ENCODE measurements at regions not wholly inside any gene's neighbourhood (a gene's known extent, or its start where the extent isn't known, plus 50 kb on each side); places are given as distances from the start of the nearest gene placed in this dataset.

- no peak for DNase-seq
- Histone ChIP-seq H3K4me1 (no peaks in the 10 kb centered on the region), H3K4me3 (no peak overlapping the region), H3K27me3 (no peaks in the 10 kb centered on the region), H3K9me3 (no peaks in the 10 kb centered on the region), H3K27ac (no peak overlapping the region), H3K36me3 (no peaks in the 10 kb centered on the region)
- intact Hi-C loops (cut with DNase I; ENCODE audit: low total_unique reads), result no loop called here
- TF ChIP-seq CTCF (IDR thresholded peaks at IDR 0.05), result no peak
These were observed 186.1 kb upstream of the IZUMO3 start for GRCh38 chr9:24731754-24732153.

- no peak overlapping the region for H3K27ac ChIP-seq
- intact Hi-C loops (cut with DNase I; ENCODE audit: low total_unique reads), result no loop called here
- no peak overlapping the region for H3K4me3 ChIP-seq
- H3K36me3 ChIP-seq, result no peaks in the 10 kb centered on the region
- no peak for DNase-seq
- H3K4me1 ChIP-seq, result no peaks in the 10 kb centered on the region
- H3K9me3 ChIP-seq, result no peaks in the 10 kb centered on the region
- H3K27me3 ChIP-seq, result no peaks in the 10 kb centered on the region
- TF ChIP-seq CTCF (IDR thresholded peaks at IDR 0.05), result no peak
These were observed 175.9 kb upstream of the IZUMO3 start for GRCh38 chr9:24721621-24722020.

- DNase-seq, result no peak
- Histone ChIP-seq H3K36me3 (no peaks in the 10 kb centered on the region), H3K9me3 (no peaks in the 10 kb centered on the region), H3K4me1 (no peaks in the 10 kb centered on the region), H3K27me3 (no peaks in the 10 kb centered on the region), H3K4me3 (no peak overlapping the region), H3K27ac (no peak overlapping the region)
- no peak for TF ChIP-seq CTCF (IDR thresholded peaks at IDR 0.05)
- intact Hi-C loops (cut with DNase I; ENCODE audit: low total_unique reads), result no loop called here
These were observed 166.5 kb upstream of the IZUMO3 start for GRCh38 chr9:24712206-24712605.

- H3K4me3 ChIP-seq, result no peak overlapping the region
- no peak for DNase-seq
- H3K27me3 ChIP-seq, result no peaks in the 10 kb centered on the region
- H3K4me1 ChIP-seq, result no peaks in the 10 kb centered on the region
- no peaks in the 10 kb centered on the region for H3K36me3 ChIP-seq
- H3K27ac ChIP-seq, result no peak overlapping the region
- intact Hi-C loops (cut with DNase I; ENCODE audit: low total_unique reads), result loop anchor here (10.0 kb wide), 1 partner anchor 1606 kb away; no protein-coding TSS in a partner anchor
- no peaks in the 10 kb centered on the region for H3K9me3 ChIP-seq
- no peak for TF ChIP-seq CTCF (IDR thresholded peaks at IDR 0.05)
These were observed 163.1 kb upstream of the IZUMO3 start for GRCh38 chr9:24708814-24709213.

- no peaks in the 10 kb centered on the region for H3K9me3 ChIP-seq
- no peaks in the 10 kb centered on the region for H3K4me1 ChIP-seq
- no peak for DNase-seq
- H3K36me3 ChIP-seq, result no peaks in the 10 kb centered on the region
- intact Hi-C loops (cut with DNase I; ENCODE audit: low total_unique reads), result no loop called here
- no peak overlapping the region for H3K27ac ChIP-seq
- H3K4me3 ChIP-seq, result peak overlapping the region; percentile 5 to 32
- no peak for TF ChIP-seq CTCF (IDR thresholded peaks at IDR 0.05)
- no peaks in the 10 kb centered on the region for H3K27me3 ChIP-seq
These were observed 153.3 kb upstream of the IZUMO3 start for GRCh38 chr9:24698881-24699518.

- no peaks in the 10 kb centered on the region for H3K36me3 ChIP-seq
- H3K27ac ChIP-seq, result no peak overlapping the region
- no peak for DNase-seq
- no peaks in the 10 kb centered on the region for H3K9me3 ChIP-seq
- intact Hi-C loops (cut with DNase I; ENCODE audit: low total_unique reads), result no loop called here
- H3K4me1 ChIP-seq, result no peaks in the 10 kb centered on the region
- no peaks in the 10 kb centered on the region for H3K27me3 ChIP-seq
- no peak for TF ChIP-seq CTCF (IDR thresholded peaks at IDR 0.05)
- no peak overlapping the region for H3K4me3 ChIP-seq
These were observed 126.6 kb upstream of the IZUMO3 start for GRCh38 chr9:24672336-24672735.
